ENCODE measurements at regions not wholly inside any gene's neighbourhood (a gene's known extent, or its start where the extent isn't known, plus 50 kb on each side); places are given as distances from the start of the nearest gene placed in this dataset.

DNA sequence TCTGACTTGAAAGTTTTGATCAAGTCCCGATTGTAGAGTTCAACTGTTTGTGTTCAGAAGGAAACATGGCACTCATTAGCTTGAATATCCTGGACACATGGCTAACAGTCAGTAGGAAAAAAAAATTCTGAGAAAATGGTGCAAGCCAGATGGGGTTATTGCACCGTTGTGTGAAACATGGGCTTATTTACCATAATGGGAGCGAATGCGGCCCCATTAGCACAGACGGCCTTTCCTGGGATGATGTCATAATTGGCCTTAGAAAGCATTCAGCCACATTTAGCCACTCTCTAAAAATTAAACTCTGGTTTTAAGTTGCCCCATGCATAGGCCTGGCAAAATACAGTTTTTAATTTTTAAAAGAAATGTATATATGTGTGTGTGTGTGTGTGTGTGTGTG is 112.1 kb downstream of the IRX2 start:
- Mint-ChIP-seq H3K27ac (no peak overlapping the region), H3K36me3 (ENCODE audit: low read depth) (no peaks in the 10 kb centered on the region), H3K27me3 (ENCODE audit: low read depth) (no peaks in the 10 kb centered on the region), H3K9me3 (no peaks in the 10 kb centered on the region), H3K4me1 (ENCODE audit: low read depth) (no peaks in the 10 kb centered on the region), H3K4me3 (no peak overlapping the region)
- DNase-seq (ENCODE audit: low spot score) = no peak

DNA sequence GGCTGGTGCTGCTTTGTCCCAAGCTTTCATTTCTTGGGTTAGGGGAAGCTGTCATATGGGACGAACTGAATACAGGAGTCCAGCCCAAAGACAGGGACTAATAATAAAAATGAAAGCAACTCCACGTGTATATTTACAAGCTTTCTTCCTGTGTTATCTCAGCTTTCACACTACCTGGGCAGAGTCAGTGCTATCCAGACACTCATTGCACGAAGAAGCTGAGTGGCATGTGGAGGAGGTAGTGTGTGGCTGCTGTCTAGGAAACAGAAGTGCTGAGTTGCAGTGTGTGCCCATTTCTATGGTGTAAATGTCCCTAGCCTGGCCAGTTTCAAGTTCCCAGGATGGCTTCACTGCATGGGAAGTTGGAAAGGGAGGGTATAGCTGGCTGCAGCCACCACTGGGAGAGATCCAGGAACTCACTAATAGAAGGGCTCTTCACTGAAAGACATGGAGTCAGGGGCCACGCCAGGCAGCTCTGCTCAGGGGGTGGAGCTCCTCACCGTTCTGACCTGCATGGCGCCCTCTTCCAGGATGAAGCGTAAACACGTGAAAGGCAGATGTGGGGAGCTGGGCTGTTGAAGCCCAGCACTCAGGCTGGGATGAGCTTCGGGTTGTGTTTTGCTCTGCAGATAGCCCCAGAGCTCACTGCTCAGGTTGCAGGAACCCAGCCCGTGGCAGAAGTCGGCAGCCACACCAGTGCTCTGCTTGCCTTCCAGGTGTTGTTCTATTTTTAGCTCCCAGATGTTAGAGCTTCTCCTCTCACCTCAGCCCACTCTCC is 116.9 kb downstream of the IRX2 start:
- H3K9me3 Mint-ChIP-seq = no peaks in the 10 kb centered on the region
- DNase-seq (ENCODE audit: low spot score) = no peak
- no peaks in the 10 kb centered on the region for H3K4me1 Mint-ChIP-seq (ENCODE audit: low read depth)
- H3K27me3 Mint-ChIP-seq (ENCODE audit: low read depth) = no peaks in the 10 kb centered on the region
- H3K4me3 Mint-ChIP-seq = no peak overlapping the region
- H3K27ac Mint-ChIP-seq = no peak overlapping the region
- no peaks in the 10 kb centered on the region for H3K36me3 Mint-ChIP-seq (ENCODE audit: low read depth)

GRCh38 chr5:2633992-2634391 is 117.5 kb downstream of the IRX2 start:
- no peaks in the 10 kb centered on the region for H3K4me1 Mint-ChIP-seq (ENCODE audit: low read depth)
- no peaks in the 10 kb centered on the region for H3K27me3 Mint-ChIP-seq (ENCODE audit: low read depth)
- H3K36me3 Mint-ChIP-seq (ENCODE audit: low read depth) = no peaks in the 10 kb centered on the region
- no peak for DNase-seq (ENCODE audit: low spot score)
- H3K27ac Mint-ChIP-seq = no peak overlapping the region
- no peaks in the 10 kb centered on the region for H3K9me3 Mint-ChIP-seq
- no peak overlapping the region for H3K4me3 Mint-ChIP-seq

DNA sequence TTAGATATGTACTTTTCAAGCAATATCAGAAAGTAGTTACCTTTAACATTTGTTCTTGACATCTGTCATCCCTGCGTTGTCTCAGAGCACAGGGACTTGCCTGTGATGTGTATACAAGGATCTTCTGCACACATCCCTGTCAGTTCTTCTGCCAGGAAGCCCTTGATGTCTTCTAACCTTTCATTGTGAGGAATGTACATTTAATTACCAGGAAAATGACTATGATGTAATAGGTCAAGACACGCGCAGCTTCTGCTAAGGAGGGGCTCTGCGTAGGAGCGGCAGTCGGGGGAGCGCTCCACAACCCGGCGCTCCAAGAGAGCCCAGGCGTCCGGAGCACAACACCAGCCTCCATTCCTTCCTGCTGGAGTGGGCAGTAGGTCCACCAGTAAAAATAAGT is 119.7 kb downstream of the IRX2 start:
- no peaks in the 10 kb centered on the region for H3K9me3 Mint-ChIP-seq
- no peak overlapping the region for H3K27ac Mint-ChIP-seq

DNA sequence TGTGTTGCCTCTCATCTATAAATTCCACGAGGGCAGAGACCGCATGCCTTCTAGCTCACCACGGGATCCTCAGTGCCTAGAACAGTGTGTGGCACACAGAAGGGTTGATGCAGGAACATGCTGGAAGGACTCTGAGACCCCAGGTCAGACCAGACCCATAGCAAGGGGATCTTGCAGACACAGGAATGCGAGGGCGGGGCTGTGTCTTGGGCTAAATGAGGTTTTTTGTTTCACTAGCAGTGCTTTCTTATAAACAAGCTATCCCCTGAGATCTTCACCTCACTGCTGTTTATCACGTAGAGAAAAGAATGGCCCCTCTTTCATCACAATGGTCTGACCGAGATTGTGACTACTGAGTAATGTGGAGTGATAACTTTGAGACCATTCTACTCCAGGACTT is 122.4 kb downstream of the IRX2 start:
- H3K36me3 Mint-ChIP-seq (ENCODE audit: low read depth) = no peaks in the 10 kb centered on the region
- H3K27me3 Mint-ChIP-seq (ENCODE audit: low read depth) = no peaks in the 10 kb centered on the region
- no peak overlapping the region for H3K4me3 Mint-ChIP-seq
- no peaks in the 10 kb centered on the region for H3K4me1 Mint-ChIP-seq (ENCODE audit: low read depth)
- H3K9me3 Mint-ChIP-seq = no peaks in the 10 kb centered on the region
- no peak for DNase-seq (ENCODE audit: low spot score)
- no peak overlapping the region for H3K27ac Mint-ChIP-seq

More for the DNA sequence above, 119.7 kb downstream of the IRX2 start:
- no peaks in the 10 kb centered on the region for H3K36me3 Mint-ChIP-seq (ENCODE audit: low read depth)
- H3K4me1 Mint-ChIP-seq (ENCODE audit: low read depth) = no peaks in the 10 kb centered on the region
- no peaks in the 10 kb centered on the region for H3K27me3 Mint-ChIP-seq (ENCODE audit: low read depth)
- no peak overlapping the region for H3K4me3 Mint-ChIP-seq
- DNase-seq (ENCODE audit: low spot score) = no peak

GRCh38 chr5:2627867-2628266 is 123.6 kb downstream of the IRX2 start:
- H3K4me1 Mint-ChIP-seq (ENCODE audit: low read depth) = no peaks in the 10 kb centered on the region
- H3K27me3 Mint-ChIP-seq (ENCODE audit: low read depth) = no peaks in the 10 kb centered on the region
- no peak overlapping the region for H3K27ac Mint-ChIP-seq
- H3K4me3 Mint-ChIP-seq = no peak overlapping the region
- H3K9me3 Mint-ChIP-seq = no peaks in the 10 kb centered on the region
- no peak for DNase-seq (ENCODE audit: low spot score)
- H3K36me3 Mint-ChIP-seq (ENCODE audit: low read depth) = no peaks in the 10 kb centered on the region

- Mint-ChIP-seq H3K27me3 (ENCODE audit: low read depth) (no peaks in the 10 kb centered on the region), H3K4me1 (ENCODE audit: low read depth) (no peaks in the 10 kb centered on the region), H3K9me3 (no peaks in the 10 kb centered on the region), H3K27ac (no peak overlapping the region), H3K36me3 (ENCODE audit: low read depth) (no peaks in the 10 kb centered on the region), H3K4me3 (no peak overlapping the region)
- no peak for DNase-seq (ENCODE audit: low spot score)
Measured at GRCh38 chr5:2626572-2626971, 124.9 kb downstream of the IRX2 start.

DNA sequence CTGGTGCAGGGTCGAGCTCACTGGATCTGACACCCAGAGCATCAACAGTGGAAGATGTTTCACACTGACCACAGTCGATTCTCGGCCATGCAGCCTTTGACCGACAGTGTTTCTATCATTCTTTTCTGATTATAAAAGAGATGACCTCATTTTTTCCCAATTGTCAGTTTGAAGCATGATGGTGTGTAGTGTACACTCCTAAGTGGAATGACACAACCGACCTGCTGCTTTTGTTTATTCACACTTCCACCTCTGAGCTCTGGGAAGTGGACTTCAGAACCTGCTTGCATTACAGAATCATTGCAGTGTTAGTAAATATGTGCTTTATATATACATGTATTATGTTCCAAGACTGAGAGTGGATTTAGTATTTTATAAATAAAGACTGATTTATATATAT is 128.6 kb downstream of the IRX2 start:
- Mint-ChIP-seq H3K27me3 (ENCODE audit: low read depth) (no peaks in the 10 kb centered on the region), H3K9me3 (no peaks in the 10 kb centered on the region), H3K4me1 (ENCODE audit: low read depth) (no peaks in the 10 kb centered on the region), H3K36me3 (ENCODE audit: low read depth) (no peaks in the 10 kb centered on the region), H3K27ac (no peak overlapping the region), H3K4me3 (no peak overlapping the region)
- DNase-seq (ENCODE audit: low spot score) = no peak

GRCh38 chr5:2621631-2622030 is 129.8 kb downstream of the IRX2 start:
- no peak overlapping the region for H3K27ac Mint-ChIP-seq
- H3K27me3 Mint-ChIP-seq (ENCODE audit: low read depth) = no peaks in the 10 kb centered on the region
- no peak for DNase-seq (ENCODE audit: low spot score)
- H3K36me3 Mint-ChIP-seq (ENCODE audit: low read depth) = no peaks in the 10 kb centered on the region
- no peaks in the 10 kb centered on the region for H3K9me3 Mint-ChIP-seq
- H3K4me1 Mint-ChIP-seq (ENCODE audit: low read depth) = no peaks in the 10 kb centered on the region
- no peak overlapping the region for H3K4me3 Mint-ChIP-seq

- H3K36me3 Mint-ChIP-seq (ENCODE audit: low read depth) = no peaks in the 10 kb centered on the region
- peaks cover 5% of the 10 kb centered on the region for H3K9me3 Mint-ChIP-seq
- no peaks in the 10 kb centered on the region for H3K27me3 Mint-ChIP-seq (ENCODE audit: low read depth)
Measured at GRCh38 chr5:2619216-2619615, 132.3 kb downstream of the IRX2 start.

DNA sequence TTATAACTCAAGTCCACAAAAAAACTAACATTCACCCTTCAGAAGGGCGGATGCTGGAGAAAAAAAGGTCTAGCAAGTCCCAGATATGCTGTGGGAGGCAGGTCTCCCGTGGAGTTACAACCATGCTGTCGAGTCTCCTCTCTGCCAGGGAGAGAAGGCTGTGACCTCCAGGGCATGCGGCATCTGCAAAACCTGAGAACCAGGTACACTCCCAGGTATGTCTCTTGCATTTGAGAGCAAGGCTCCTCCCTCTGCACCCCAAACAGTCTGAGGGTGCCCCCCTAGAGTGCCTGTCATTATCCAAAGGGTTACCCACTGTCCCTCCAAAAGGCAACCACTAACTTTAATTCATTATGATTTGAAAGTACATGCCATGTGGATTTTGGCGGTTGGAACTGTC is 134.0 kb downstream of the IRX2 start:
- H3K27ac Mint-ChIP-seq = no peak overlapping the region
- H3K9me3 Mint-ChIP-seq = peaks cover 5% of the 10 kb centered on the region
- DNase-seq (ENCODE audit: low spot score) = no peak
- H3K27me3 Mint-ChIP-seq (ENCODE audit: low read depth) = no peaks in the 10 kb centered on the region
- H3K4me3 Mint-ChIP-seq = no peak overlapping the region
- no peaks in the 10 kb centered on the region for H3K4me1 Mint-ChIP-seq (ENCODE audit: low read depth)
- H3K36me3 Mint-ChIP-seq (ENCODE audit: low read depth) = no peaks in the 10 kb centered on the region

More at GRCh38 chr5:2619216-2619615, 132.3 kb downstream of the IRX2 start:
- Mint-ChIP-seq H3K4me1 (ENCODE audit: low read depth) (no peaks in the 10 kb centered on the region), H3K4me3 (no peak overlapping the region), H3K27ac (no peak overlapping the region)
- DNase-seq (ENCODE audit: low spot score) = no peak

GRCh38 chr5:2615917-2616316 is 135.6 kb downstream of the IRX2 start:
- no peak overlapping the region for H3K4me3 Mint-ChIP-seq
- H3K27ac Mint-ChIP-seq = no peak overlapping the region
- peaks cover 5% of the 10 kb centered on the region for H3K9me3 Mint-ChIP-seq
- H3K4me1 Mint-ChIP-seq (ENCODE audit: low read depth) = no peaks in the 10 kb centered on the region
- H3K36me3 Mint-ChIP-seq (ENCODE audit: low read depth) = no peaks in the 10 kb centered on the region
- DNase-seq (ENCODE audit: low spot score) = no peak
- H3K27me3 Mint-ChIP-seq (ENCODE audit: low read depth) = no peaks in the 10 kb centered on the region

DNA sequence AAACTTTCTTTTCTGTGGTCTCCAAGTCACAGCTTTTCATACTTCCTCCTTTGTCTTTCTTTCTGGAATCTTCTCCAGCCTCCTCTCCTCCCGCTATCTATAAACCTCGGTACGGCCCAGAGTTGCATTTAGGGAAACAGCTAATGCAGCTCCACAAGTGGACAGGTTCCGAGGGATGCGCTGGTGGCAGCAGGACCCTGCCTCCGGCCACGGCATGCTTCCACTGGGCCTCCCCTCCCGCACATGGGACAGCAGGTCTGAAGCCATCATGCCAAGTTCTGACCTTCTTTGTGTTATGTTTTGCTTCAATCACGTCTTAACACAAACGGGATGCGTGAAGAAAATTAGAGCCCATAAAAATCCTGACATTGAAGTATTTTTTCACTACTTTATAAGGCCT is 136.9 kb downstream of the IRX2 start:
- no peak for DNase-seq (ENCODE audit: low spot score)
- Mint-ChIP-seq H3K27ac (no peak overlapping the region), H3K27me3 (ENCODE audit: low read depth) (no peaks in the 10 kb centered on the region), H3K36me3 (ENCODE audit: low read depth) (no peaks in the 10 kb centered on the region), H3K9me3 (peaks cover 5% of the 10 kb centered on the region), H3K4me1 (ENCODE audit: low read depth) (no peaks in the 10 kb centered on the region), H3K4me3 (no peak overlapping the region)

DNA sequence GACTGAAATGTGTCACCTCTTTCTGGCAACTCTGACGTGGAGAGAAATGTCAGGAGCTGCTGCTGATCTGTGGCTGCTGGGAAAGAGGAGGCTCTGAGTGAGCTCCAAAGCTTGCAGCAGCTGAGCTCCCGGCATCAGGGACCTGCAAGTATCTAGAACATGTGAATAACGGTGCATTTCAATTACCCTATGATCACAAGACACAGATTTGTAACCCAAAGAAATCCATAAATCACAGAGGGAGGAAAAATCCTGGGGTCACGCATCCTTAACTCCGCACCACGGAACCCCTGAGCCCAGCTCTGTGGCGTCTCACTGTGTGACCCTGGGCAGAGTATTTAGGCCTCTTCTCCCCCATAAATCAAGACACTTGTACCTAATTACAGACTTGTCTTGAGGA is 139.8 kb downstream of the IRX2 start:
- no peaks in the 10 kb centered on the region for H3K4me1 Mint-ChIP-seq (ENCODE audit: low read depth)

DNA sequence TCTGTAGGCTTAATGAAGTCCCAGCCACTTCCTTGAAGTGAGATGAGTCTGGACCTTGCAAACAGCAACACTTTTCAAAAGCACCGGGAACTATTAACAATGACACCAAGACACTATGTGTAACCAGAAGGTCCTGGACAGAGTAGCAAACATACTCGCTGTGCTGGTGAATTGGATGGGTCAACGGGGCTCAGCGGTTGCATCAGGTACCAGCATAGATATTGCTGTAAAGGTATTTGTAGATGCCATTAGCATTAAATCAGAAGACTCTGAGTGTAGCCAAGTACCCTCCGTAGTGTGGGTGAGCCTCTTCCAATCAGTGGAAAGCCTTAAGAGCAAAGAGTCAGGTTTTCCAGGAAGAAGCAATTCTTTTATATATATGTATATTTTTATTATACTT is 140.5 kb downstream of the IRX2 start:
- H3K27me3 Mint-ChIP-seq (ENCODE audit: low read depth) = no peaks in the 10 kb centered on the region
- H3K27ac Mint-ChIP-seq = no peak overlapping the region
- no peaks in the 10 kb centered on the region for H3K4me1 Mint-ChIP-seq (ENCODE audit: low read depth)
- DNase-seq (ENCODE audit: low spot score) = no peak
- H3K36me3 Mint-ChIP-seq (ENCODE audit: low read depth) = no peaks in the 10 kb centered on the region
- peaks cover 5% of the 10 kb centered on the region for H3K9me3 Mint-ChIP-seq
- no peak overlapping the region for H3K4me3 Mint-ChIP-seq

More for the DNA sequence above, 139.8 kb downstream of the IRX2 start:
- no peak for DNase-seq (ENCODE audit: low spot score)
- H3K36me3 Mint-ChIP-seq (ENCODE audit: low read depth) = no peaks in the 10 kb centered on the region
- no peaks in the 10 kb centered on the region for H3K27me3 Mint-ChIP-seq (ENCODE audit: low read depth)
- H3K4me3 Mint-ChIP-seq = no peak overlapping the region
- no peak overlapping the region for H3K27ac Mint-ChIP-seq
- H3K9me3 Mint-ChIP-seq = peaks cover 5% of the 10 kb centered on the region

All from T-helper 2 cell treated with Interferon-gamma antibody and Interleukin-4, amounts not matched to agents 5 μg/mL and 100 μg/mL, for 36 hours (primary cell).